ENCODE measurements at regions not wholly inside any gene's neighbourhood (a gene's known extent, or its start where the extent isn't known, plus 50 kb on each side); places are given as distances from the start of the nearest gene placed in this dataset.

GRCh38 chr3:20380295-20380694 lies 194.3 kb upstream of the SGO1 start:
- H3K9me3 Mint-ChIP-seq (ENCODE audit: unreplicated experiment) = no peaks in the 10 kb centered on the region
- no peak overlapping the region for H3K4me3 Mint-ChIP-seq (ENCODE audit: unreplicated experiment)
- H3K4me1 Mint-ChIP-seq (ENCODE audit: low read depth, unreplicated experiment) = no peaks in the 10 kb centered on the region
- Histone ChIP-seq H3K4me3 (ENCODE audit: low read depth, low read length) (no peak overlapping the region), H3K4me1 (no peaks in the 10 kb centered on the region), H3K9me3 (no peaks in the 10 kb centered on the region), H3K27me3 (replicated peaks; ENCODE audit: control insufficient read depth, insufficient read depth, low read length) (no peaks in the 10 kb centered on the region), H3K36me3 (ENCODE audit: control insufficient read depth, insufficient read depth, low read length) (no peaks in the 10 kb centered on the region)
- CTCF ChIA-PET = interaction anchor here (0.7 kb wide), 1 partner anchor 18 kb away, joined by 4 read pairs; no protein-coding TSS in a partner anchor
- DNase-seq = no peak
- BruUV-seq (replicated peaks) = no TSS peak
- no peak overlapping the region for H3K27ac Mint-ChIP-seq (ENCODE audit: unreplicated experiment)
- no peaks in the 10 kb centered on the region for H3K27me3 Mint-ChIP-seq (ENCODE audit: insufficient read depth, unreplicated experiment)
- H3K36me3 Mint-ChIP-seq (ENCODE audit: insufficient read depth, unreplicated experiment) = no peaks in the 10 kb centered on the region
- POLR2A ChIA-PET = no interaction called here
- no peak for TF ChIP-seq CTCF (IDR thresholded peaks at IDR 0.05; ENCODE audit: insufficient read depth in 1 of 2, low read depth in 1 of 2, low read length in 1 of 2, severe bottlenecking in 1 of 2, unreplicated experiment in 1 of 2)
- intact Hi-C loops (cut with micrococcal nuclease; ENCODE audit: unreplicated experiment) = no loop called here

GRCh38 chr3:20378315-20378714 lies 192.3 kb upstream of the SGO1 start:
- H3K36me3 Mint-ChIP-seq (ENCODE audit: insufficient read depth, unreplicated experiment) = no peaks in the 10 kb centered on the region
- no peak for TF ChIP-seq CTCF (IDR thresholded peaks at IDR 0.05; ENCODE audit: insufficient read depth in 1 of 2, low read depth in 1 of 2, low read length in 1 of 2, severe bottlenecking in 1 of 2, unreplicated experiment in 1 of 2)
- no peaks in the 10 kb centered on the region for H3K4me1 Mint-ChIP-seq (ENCODE audit: low read depth, unreplicated experiment)
- Histone ChIP-seq H3K9me3 (no peaks in the 10 kb centered on the region), H3K27me3 (replicated peaks; ENCODE audit: control insufficient read depth, insufficient read depth, low read length) (no peaks in the 10 kb centered on the region), H3K4me3 (ENCODE audit: low read depth, low read length) (no peak overlapping the region), H3K4me1 (no peaks in the 10 kb centered on the region), H3K36me3 (ENCODE audit: control insufficient read depth, insufficient read depth, low read length) (no peaks in the 10 kb centered on the region)
- DNase-seq = no peak
- no peak overlapping the region for H3K27ac Mint-ChIP-seq (ENCODE audit: unreplicated experiment)
- H3K9me3 Mint-ChIP-seq (ENCODE audit: unreplicated experiment) = no peaks in the 10 kb centered on the region
- H3K4me3 Mint-ChIP-seq (ENCODE audit: unreplicated experiment) = no peak overlapping the region
- ChIA-PET CTCF (no interaction called here), POLR2A (no interaction called here)
- no peaks in the 10 kb centered on the region for H3K27me3 Mint-ChIP-seq (ENCODE audit: insufficient read depth, unreplicated experiment)
- BruUV-seq (replicated peaks) = no TSS peak
- intact Hi-C loops (cut with micrococcal nuclease; ENCODE audit: unreplicated experiment) = no loop called here

- no peak for TF ChIP-seq CTCF (IDR thresholded peaks at IDR 0.05; ENCODE audit: insufficient read depth in 1 of 2, low read depth in 1 of 2, low read length in 1 of 2, severe bottlenecking in 1 of 2, unreplicated experiment in 1 of 2)
- ChIA-PET CTCF (no interaction called here), POLR2A (no interaction called here)
- H3K36me3 Mint-ChIP-seq (ENCODE audit: insufficient read depth, unreplicated experiment) = no peaks in the 10 kb centered on the region
- H3K36me3 ChIP-seq (ENCODE audit: control insufficient read depth, insufficient read depth, low read length) = no peaks in the 10 kb centered on the region
- H3K27me3 ChIP-seq (replicated peaks; ENCODE audit: control insufficient read depth, insufficient read depth, low read length) = no peaks in the 10 kb centered on the region
- DNase-seq = no peak
- no peak overlapping the region for H3K27ac Mint-ChIP-seq (ENCODE audit: unreplicated experiment)
- no peaks in the 10 kb centered on the region for H3K4me1 ChIP-seq
- H3K27me3 Mint-ChIP-seq (ENCODE audit: insufficient read depth, unreplicated experiment) = no peaks in the 10 kb centered on the region
- no peaks in the 10 kb centered on the region for H3K4me1 Mint-ChIP-seq (ENCODE audit: low read depth, unreplicated experiment)
- intact Hi-C loops (cut with micrococcal nuclease; ENCODE audit: unreplicated experiment) = no loop called here
- H3K9me3 Mint-ChIP-seq (ENCODE audit: unreplicated experiment) = no peaks in the 10 kb centered on the region
- no TSS peak for BruUV-seq (replicated peaks)
- H3K4me3 Mint-ChIP-seq (ENCODE audit: unreplicated experiment) = no peak overlapping the region
- H3K4me3 ChIP-seq (ENCODE audit: low read depth, low read length) = no peak overlapping the region
- no peaks in the 10 kb centered on the region for H3K9me3 ChIP-seq
Measured at GRCh38 chr3:20376665-20377217, 190.7 kb upstream of the SGO1 start.

Measured in Caco-2 (cell line).